ENCODE measurements at regions not wholly inside any gene's neighbourhood (a gene's known extent, or its start where the extent isn't known, plus 50 kb on each side); places are given as distances from the start of the nearest gene placed in this dataset.

DNA sequence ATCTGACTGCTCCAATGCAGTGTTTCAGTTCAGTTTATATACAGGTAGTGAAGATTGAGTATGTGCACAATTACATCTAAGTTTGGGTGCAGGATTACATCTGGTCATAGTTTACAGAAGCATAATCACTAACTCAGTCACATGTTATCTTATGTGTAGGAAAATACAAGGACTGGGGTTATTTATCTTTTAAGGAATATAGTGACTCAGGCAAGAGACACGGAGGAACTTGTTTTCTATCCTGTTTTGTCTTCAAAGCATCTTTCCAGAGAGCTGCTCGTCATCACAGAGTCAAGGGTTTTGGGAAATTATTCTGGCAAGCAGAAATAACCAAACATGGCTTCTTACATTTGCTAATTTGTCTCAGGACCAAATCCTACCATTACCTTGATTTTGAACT, 1371.5 kb upstream of the TMEFF2 start:
- no peaks in the 10 kb centered on the region for H3K36me3 ChIP-seq (replicated peaks; ENCODE audit: control insufficient read depth, insufficient read depth, low read length)
- no peak for DNase-seq
- no peaks in the 10 kb centered on the region for H3K27me3 ChIP-seq (ENCODE audit: control insufficient read depth, insufficient read depth, low read length)
- H3K4me3 ChIP-seq (ENCODE audit: insufficient read depth, low read depth, low read length) = no peak overlapping the region

DNA sequence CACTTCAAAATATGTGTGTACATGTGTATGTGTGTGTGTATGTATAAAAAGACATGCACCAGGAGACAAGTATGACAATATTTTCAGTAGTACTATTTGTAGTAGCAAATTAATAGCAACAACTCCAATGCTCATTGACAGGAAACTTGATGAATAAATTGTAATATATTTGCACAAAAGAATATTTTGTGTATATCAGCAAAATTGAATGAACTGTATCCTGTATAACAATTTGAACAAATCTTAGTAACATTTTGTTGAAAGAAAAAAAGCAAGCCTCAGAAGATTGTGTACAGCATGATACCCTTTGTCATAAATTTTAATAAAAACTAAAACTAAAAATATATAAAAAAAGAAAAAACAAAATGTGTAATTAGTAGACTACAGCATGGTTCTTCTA, 1367.3 kb upstream of the TMEFF2 start:
- Histone ChIP-seq H3K4me3 (ENCODE audit: insufficient read depth, low read depth, low read length) (no peak overlapping the region), H3K27me3 (ENCODE audit: control insufficient read depth, insufficient read depth, low read length) (no peaks in the 10 kb centered on the region), H3K36me3 (replicated peaks; ENCODE audit: control insufficient read depth, insufficient read depth, low read length) (no peaks in the 10 kb centered on the region)
- DNase-seq = no peak

DNA sequence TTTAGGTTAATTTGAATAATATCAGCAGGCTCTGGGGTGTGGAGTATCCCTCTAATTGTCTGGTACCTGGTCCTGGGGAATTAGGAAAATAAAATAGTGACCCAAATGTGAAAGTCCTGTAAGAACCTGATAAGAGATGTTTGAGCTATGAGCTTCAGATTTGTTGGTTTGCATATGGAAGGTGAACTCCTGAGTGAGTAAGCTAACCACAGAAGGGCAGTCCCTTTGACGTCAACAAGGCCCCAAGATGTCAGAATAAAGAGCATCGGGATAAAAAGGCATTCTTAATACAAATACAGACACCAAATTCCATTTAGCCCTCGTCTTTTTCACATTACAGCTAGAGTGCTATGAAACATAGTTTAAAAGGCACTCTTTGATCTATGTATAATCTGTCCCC, 1366.3 kb upstream of the TMEFF2 start:
- no peak for DNase-seq
- H3K4me3 ChIP-seq (ENCODE audit: insufficient read depth, low read depth, low read length) = no peak overlapping the region
- H3K36me3 ChIP-seq (replicated peaks; ENCODE audit: control insufficient read depth, insufficient read depth, low read length) = no peaks in the 10 kb centered on the region
- no peaks in the 10 kb centered on the region for H3K27me3 ChIP-seq (ENCODE audit: control insufficient read depth, insufficient read depth, low read length)

DNA sequence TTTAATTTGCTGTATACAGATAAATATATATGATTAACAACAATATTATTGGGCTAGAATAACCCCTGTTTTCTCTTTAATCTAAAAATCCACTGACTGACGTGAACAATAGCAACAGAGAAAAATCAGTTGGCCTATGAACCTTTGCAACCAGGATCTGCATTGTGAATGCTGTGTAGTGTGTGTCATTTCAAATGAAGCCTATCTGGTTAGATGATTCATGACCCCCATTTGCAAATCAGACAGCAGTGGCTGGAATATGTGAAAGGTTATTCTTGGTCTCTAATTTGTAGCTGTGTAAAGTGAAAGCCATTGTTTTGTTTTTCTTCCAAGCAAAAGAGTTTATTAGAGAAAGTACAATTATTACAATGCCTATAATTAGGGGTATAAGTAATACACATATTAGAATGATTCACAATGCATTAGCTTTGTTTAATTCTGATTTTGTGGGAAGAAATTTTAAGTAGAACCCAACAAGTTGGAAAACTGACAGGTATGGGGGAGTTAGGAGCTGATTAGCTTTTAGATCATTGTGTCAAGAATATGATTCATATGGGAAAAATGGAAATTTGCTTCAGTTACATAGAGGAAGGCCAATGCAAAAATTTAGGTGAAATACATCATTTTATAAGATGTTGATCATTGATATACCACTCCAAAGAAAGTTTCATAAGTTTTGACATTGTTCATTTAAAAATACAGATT, 1362.2 kb upstream of the TMEFF2 start:
- Histone ChIP-seq H3K36me3 (replicated peaks; ENCODE audit: control insufficient read depth, insufficient read depth, low read length) (no peaks in the 10 kb centered on the region), H3K27me3 (ENCODE audit: control insufficient read depth, insufficient read depth, low read length) (no peaks in the 10 kb centered on the region)
- DNase-seq = no peak

DNA sequence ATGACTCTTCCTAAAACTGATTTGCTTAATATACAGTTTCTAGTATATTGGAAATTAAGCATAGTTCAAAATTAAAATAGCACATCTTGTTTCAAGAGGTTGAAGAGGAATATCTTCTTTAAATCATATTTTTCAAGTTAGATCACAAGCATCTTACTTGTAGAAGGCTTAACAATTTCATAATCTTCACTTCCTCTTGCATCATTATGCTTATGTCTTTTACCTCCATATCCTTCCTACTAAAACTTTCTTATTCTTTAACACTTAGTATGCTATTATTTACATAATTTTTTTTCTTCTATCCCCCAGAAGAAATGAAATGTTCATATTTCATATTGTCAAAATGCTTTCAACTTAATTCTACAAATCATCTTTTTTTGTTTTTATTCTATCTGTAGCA, 1354.9 kb upstream of the TMEFF2 start:
- Histone ChIP-seq H3K36me3 (replicated peaks; ENCODE audit: control insufficient read depth, insufficient read depth, low read length) (no peaks in the 10 kb centered on the region), H3K4me3 (ENCODE audit: insufficient read depth, low read depth, low read length) (no peak overlapping the region), H3K27me3 (ENCODE audit: control insufficient read depth, insufficient read depth, low read length) (no peaks in the 10 kb centered on the region)
- DNase-seq = no peak

More for the DNA sequence above, 1362.2 kb upstream of the TMEFF2 start:
- H3K4me3 ChIP-seq (ENCODE audit: insufficient read depth, low read depth, low read length) = no peak overlapping the region

DNA sequence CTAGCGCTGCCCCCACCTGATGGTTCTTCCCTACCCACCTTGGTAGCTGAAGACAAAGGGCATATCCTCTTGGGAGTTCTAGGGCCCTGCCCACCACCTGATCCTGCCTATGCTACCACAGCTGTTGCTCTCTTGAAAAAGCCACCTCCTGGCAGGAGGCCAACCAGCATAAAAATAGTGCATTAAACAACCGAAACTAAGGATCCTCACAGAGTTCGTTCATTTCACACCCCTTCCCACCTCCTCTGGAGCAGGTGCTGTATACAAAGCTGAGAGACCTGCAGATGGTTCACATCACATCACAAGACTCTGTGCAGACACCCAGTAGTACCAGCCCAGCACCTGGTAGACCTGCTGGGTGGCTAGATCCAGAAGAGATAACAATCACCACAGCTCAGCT, 1348.0 kb upstream of the TMEFF2 start:
- no peak for DNase-seq
- no peaks in the 10 kb centered on the region for H3K36me3 ChIP-seq (replicated peaks; ENCODE audit: control insufficient read depth, insufficient read depth, low read length)
- H3K4me3 ChIP-seq (ENCODE audit: insufficient read depth, low read depth, low read length) = no peak overlapping the region
- no peaks in the 10 kb centered on the region for H3K27me3 ChIP-seq (ENCODE audit: control insufficient read depth, insufficient read depth, low read length)

DNA sequence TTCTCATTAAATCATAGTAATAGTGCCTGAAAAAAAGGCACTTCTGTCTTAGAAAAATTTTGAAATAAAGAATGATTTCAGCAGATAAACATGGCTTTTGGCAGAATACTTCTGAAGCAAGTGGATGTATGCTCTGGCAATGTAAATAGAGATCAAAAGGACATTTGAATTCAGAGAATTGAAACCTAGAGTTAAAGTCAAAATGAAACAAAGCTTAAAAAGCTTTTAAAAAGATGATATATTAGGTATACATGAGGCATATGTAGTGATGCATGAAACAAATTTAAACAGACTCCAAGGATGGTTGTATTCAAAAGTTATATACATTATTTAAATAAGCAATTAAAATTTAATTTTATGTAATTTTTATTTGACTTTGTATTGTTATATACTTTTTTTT, 1344.5 kb upstream of the TMEFF2 start:
- no peaks in the 10 kb centered on the region for H3K27me3 ChIP-seq (ENCODE audit: control insufficient read depth, insufficient read depth, low read length)
- no peak overlapping the region for H3K4me3 ChIP-seq (ENCODE audit: insufficient read depth, low read depth, low read length)

DNA sequence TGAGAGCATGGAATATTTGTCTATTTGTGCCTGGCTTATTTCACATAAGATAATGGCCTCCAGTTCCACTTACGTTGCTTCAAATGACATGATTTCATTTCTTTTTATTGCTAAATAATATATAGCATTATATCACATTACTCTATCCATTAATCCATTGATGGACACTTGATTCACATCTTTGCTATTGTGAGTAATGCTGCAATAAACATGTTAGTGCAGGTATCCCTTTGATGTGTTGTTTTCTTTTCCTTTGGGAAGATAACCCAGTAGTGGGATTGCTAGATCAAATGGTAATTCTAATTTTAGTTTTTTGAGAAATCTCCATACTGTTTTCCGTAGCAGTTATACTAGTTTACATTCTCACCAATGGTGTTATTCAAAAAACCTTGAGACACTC, 1343.3 kb upstream of the TMEFF2 start:
- no peak overlapping the region for H3K4me3 ChIP-seq (ENCODE audit: insufficient read depth, low read depth, low read length)
- H3K36me3 ChIP-seq (replicated peaks; ENCODE audit: control insufficient read depth, insufficient read depth, low read length) = no peaks in the 10 kb centered on the region
- DNase-seq = no peak
- no peaks in the 10 kb centered on the region for H3K27me3 ChIP-seq (ENCODE audit: control insufficient read depth, insufficient read depth, low read length)

More for the DNA sequence above, 1344.5 kb upstream of the TMEFF2 start:
- no peak for DNase-seq
- H3K36me3 ChIP-seq (replicated peaks; ENCODE audit: control insufficient read depth, insufficient read depth, low read length) = no peaks in the 10 kb centered on the region

DNA sequence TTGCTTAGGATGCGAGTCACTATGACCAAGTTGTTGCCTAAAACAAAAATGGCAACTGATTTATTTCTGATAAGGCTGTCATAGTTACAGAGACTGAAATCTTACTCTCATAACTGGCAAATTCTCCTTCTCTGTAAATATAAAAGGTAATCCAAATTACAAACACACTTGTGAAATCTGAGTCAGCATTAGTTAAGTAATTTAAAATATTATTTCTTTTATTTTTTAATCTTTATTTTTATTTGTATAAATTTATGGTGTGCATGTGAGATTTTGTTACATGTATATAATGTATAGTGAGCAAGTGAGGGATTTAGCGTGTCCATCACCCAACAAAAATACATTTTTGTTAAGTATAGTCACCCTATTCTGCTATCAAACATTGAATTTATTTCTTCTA, 1342.8 kb upstream of the TMEFF2 start:
- no peaks in the 10 kb centered on the region for H3K36me3 ChIP-seq (replicated peaks; ENCODE audit: control insufficient read depth, insufficient read depth, low read length)
- no peak overlapping the region for H3K4me3 ChIP-seq (ENCODE audit: insufficient read depth, low read depth, low read length)
- no peaks in the 10 kb centered on the region for H3K27me3 ChIP-seq (ENCODE audit: control insufficient read depth, insufficient read depth, low read length)
- no peak for DNase-seq

DNA sequence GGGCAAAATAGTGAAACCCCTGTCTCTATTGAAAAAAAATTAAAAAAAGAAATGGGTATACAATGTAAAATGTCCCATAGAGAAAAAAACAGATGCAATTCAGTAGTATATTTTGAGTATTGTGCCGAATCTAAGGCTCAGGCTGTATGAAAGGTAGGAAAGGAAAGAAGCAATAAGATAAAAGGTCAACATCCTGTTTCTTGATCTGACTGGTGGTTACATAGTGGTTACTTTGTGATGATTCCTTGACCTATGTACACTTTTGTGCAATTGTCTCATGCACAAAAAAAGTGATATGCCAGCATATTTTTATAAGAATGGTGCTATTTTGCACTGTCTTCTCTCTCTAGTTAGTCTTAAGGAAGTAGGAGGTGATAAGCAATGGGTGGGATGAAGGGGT, 1333.7 kb upstream of the TMEFF2 start:
- Histone ChIP-seq H3K27me3 (ENCODE audit: control insufficient read depth, insufficient read depth, low read length) (no peaks in the 10 kb centered on the region), H3K4me3 (ENCODE audit: insufficient read depth, low read depth, low read length) (no peak overlapping the region), H3K36me3 (replicated peaks; ENCODE audit: control insufficient read depth, insufficient read depth, low read length) (no peaks in the 10 kb centered on the region)
- DNase-seq = no peak

DNA sequence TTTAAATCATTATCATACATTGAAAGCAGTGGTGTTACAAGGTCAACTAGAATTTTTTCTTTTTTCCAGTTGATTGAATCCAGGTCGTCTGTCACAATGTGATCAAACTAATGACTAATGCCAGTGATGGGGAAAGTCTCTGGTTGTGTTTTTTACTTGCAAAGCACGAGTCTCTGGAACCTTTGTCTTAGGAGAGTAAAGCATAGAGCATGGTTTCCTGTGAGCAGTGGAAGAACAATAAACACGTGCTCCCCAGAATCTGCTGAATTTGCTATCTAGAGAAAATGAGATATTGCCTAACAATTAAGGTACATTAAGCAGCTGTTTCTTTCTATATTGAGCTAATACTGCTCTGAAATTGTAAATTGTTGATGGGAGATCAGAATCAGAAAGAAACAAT, 1332.4 kb upstream of the TMEFF2 start:
- no peaks in the 10 kb centered on the region for H3K36me3 ChIP-seq (replicated peaks; ENCODE audit: control insufficient read depth, insufficient read depth, low read length)
- H3K4me3 ChIP-seq (ENCODE audit: insufficient read depth, low read depth, low read length) = no peak overlapping the region
- no peak for DNase-seq
- H3K27me3 ChIP-seq (ENCODE audit: control insufficient read depth, insufficient read depth, low read length) = no peaks in the 10 kb centered on the region

DNA sequence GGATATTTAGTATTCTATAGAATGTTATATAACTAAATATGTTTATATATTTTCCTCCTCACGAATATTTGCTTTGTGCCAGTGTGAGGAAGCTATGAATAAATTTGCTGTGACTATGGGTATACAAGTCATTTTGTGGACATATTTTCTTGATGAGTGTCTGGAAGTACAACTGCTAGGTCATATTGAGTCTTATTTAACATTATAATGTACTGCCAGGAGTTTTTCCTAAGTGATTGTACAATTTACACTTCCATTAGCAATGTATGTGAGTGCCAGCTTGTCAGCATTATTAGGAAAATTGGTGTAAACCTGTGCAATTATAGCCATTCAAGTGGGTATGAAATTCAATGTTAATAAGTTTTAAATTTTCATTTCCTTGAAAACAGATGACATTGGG, 1328.9 kb upstream of the TMEFF2 start:
- no peak for DNase-seq
- Histone ChIP-seq H3K4me3 (ENCODE audit: insufficient read depth, low read depth, low read length) (no peak overlapping the region), H3K27me3 (ENCODE audit: control insufficient read depth, insufficient read depth, low read length) (no peaks in the 10 kb centered on the region), H3K36me3 (replicated peaks; ENCODE audit: control insufficient read depth, insufficient read depth, low read length) (no peaks in the 10 kb centered on the region)

DNA sequence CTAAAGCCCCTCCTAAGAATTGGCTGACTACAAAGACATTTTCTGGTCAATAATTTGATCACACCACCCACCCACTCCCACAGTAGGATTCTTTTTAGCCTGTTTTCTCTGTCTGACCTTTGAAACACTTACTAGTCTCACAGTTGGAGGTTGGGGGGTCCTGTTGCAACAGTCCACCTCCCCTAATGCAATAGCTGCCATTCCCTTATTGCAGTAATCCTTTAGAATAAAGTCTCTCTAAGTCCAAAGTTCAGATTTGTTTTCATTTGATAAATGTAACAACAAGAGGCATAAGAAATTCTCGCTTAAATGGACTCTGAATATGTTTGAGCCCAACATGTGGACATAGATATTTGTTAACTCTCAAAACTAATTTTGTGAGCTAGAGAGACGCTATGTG, 1326.8 kb upstream of the TMEFF2 start:
- no peak for DNase-seq

DNA sequence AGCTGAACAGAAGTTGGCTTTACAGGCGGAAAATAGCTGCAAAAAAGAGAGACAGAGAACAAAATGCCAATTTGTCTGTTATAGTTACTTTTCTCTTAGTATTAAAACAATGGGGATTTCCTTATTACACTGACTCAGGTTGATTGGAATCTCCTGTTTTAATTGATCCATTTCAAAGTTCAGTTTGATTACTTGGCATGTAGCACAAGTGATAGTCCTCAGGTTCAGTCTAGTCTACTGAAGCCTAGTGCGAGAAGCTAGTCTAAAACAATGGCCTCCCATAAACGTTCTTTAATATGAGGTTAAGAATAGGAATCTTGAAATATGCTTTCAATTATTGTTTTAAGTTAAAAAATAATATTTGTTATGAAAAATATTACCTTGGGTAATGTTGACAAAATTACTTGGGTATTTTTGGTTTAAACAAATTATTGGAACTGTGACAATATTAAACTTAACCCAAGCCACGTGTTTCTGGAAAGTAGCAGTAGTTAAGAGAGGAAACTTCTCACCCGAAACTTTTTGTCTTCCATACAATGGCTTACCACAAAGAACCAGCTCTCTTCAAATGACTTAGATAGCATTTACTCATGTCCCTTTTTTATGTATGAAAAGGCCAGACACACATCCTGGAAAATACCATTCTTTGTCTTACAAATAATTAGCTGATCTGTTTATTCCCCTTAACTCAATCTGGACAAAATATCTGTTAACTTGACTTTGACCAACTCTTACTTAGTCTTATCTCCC, 1326.2 kb upstream of the TMEFF2 start:
- Histone ChIP-seq H3K27me3 (ENCODE audit: control insufficient read depth, insufficient read depth, low read length) (no peaks in the 10 kb centered on the region), H3K4me3 (ENCODE audit: insufficient read depth, low read depth, low read length) (no peak overlapping the region), H3K36me3 (replicated peaks; ENCODE audit: control insufficient read depth, insufficient read depth, low read length) (no peaks in the 10 kb centered on the region)
- no peak for DNase-seq

More for the DNA sequence above, 1326.8 kb upstream of the TMEFF2 start:
- Histone ChIP-seq H3K27me3 (ENCODE audit: control insufficient read depth, insufficient read depth, low read length) (no peaks in the 10 kb centered on the region), H3K4me3 (ENCODE audit: insufficient read depth, low read depth, low read length) (no peak overlapping the region), H3K36me3 (replicated peaks; ENCODE audit: control insufficient read depth, insufficient read depth, low read length) (no peaks in the 10 kb centered on the region)

DNA sequence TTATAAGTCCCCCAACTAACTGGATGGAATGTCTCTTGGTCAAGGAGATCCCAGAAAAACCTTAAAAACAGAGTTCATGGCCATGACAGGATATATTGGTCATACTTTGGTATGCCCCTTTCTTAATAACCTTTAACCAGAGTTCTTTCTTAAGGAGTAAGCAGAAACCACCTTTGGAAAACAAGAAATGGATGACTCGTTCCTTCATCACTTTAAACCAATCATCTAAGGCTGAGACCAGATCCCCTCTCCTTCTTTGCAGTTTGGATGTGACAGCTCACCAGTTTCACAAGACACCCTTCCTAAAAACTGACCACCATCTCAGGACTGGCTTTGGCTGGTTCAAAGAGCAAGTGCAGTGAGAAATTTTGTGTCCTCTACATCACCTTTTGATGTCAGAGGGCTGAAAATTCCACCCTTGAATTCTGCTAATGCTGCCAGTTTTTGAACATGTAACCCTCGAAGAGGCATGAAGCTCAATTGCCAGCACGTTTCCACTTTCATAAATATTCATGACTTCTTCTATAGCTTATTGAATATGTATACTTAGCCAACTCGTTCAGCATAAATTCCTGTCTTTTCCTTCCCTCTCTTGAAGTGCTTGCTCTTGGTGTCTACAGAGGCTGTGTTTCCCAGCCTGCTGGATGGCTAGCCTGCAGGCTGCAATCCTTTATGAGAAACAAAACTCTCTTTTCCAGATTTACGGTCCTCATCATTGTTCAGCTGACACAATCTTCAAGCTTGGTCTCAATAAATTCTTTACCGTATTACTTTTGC, 1323.5 kb upstream of the TMEFF2 start:
- no peaks in the 10 kb centered on the region for H3K27me3 ChIP-seq (ENCODE audit: control insufficient read depth, insufficient read depth, low read length)
- H3K36me3 ChIP-seq (replicated peaks; ENCODE audit: control insufficient read depth, insufficient read depth, low read length) = no peaks in the 10 kb centered on the region
- DNase-seq = no peak
- no peak overlapping the region for H3K4me3 ChIP-seq (ENCODE audit: insufficient read depth, low read depth, low read length)
